Keratinocyte (primary cell): ENCODE measurements at regions not wholly inside any gene's neighbourhood (a gene's known extent, or its start where the extent isn't known, plus 50 kb on each side); places are given as distances from the start of the nearest gene placed in this dataset.

Experiments used
- DNase-seq: peaks from one replicate; pipeline ENCODE4 v3.0.0-alpha.2; 2011; ENCODE audit warnings: low read depth, missing footprints, low spot score
- FAIRE-seq: peaks from 2 replicates; lab custom pipeline; 2011; peaks lifted over from hg19 to GRCh38; lab: Jason Lieb, UNC
- H2AFZ ChIP-seq: 2 replicates; pipeline ENCODE4 v1.6.0; 2012; ENCODE audit warnings: low read length, control low read depth, inconsistent platforms; ENCODE audit not compliant: control insufficient read depth
- H3K27ac ChIP-seq: 2 replicates; pipeline ENCODE4 v1.5.1; 2011; ENCODE audit warnings: low read length; ENCODE audit not compliant: control insufficient read depth, insufficient read depth
- H3K27me3 ChIP-seq: 3 replicates; pipeline ENCODE4 v1.6.0; 2011; ENCODE audit warnings: low read length; ENCODE audit not compliant: control insufficient read depth, insufficient read depth; ENCODE audit errors: extremely low read depth
- H3K36me3 ChIP-seq, 2 experiments: 2 replicates in 1 of 2; 3 replicates in 1 of 2; pipeline ENCODE4 v1.5.1; 2011; ENCODE audit warnings: low read length in 2 of 2, mild to moderate bottlenecking in 1 of 2; ENCODE audit not compliant: control insufficient read depth in 2 of 2, insufficient read depth in 2 of 2; ENCODE audit errors: extremely low read depth in 1 of 2
- H3K4me1 ChIP-seq: 3 replicates; pipeline ENCODE4 v1.5.1; 2011; ENCODE audit warnings: low read length; ENCODE audit not compliant: control insufficient read depth, insufficient read depth; ENCODE audit errors: extremely low read depth
- H3K4me2 ChIP-seq: 3 replicates; pipeline ENCODE4 v1.6.0; 2011; ENCODE audit warnings: low read depth, low read length; ENCODE audit not compliant: control insufficient read depth, insufficient read depth; ENCODE audit errors: extremely low read depth
- H3K4me3 ChIP-seq, 3 experiments: fragments of 200-600 bp in 1 of 3; sonication (generic) in 1 of 3; 2 replicates in 2 of 3; 3 replicates in 1 of 3; pipeline ENCODE4 v1.5.1; 2011 to 2016; ENCODE audit warnings: low read length in 3 of 3, mild to moderate bottlenecking in 3 of 3, control low read depth in 2 of 3, inconsistent platforms in 1 of 3, low read depth in 1 of 3, mixed read lengths in 1 of 3, mixed run types in 1 of 3, moderate library complexity in 1 of 3; ENCODE audit not compliant: control insufficient read depth in 2 of 3, insufficient read depth in 2 of 3; ENCODE audit errors: extremely low read depth in 1 of 3
- H3K79me2 ChIP-seq: 2 replicates; pipeline ENCODE4 v1.6.0; 2012; ENCODE audit warnings: low read length; ENCODE audit not compliant: control insufficient read depth, insufficient read depth
- H3K9ac ChIP-seq: 3 replicates; pipeline ENCODE4 v1.6.0; 2011; ENCODE audit warnings: low read length; ENCODE audit not compliant: control insufficient read depth, insufficient read depth; ENCODE audit errors: extremely low read depth
- H3K9me1 ChIP-seq: 3 replicates; pipeline ENCODE4 v1.6.0; 2011; ENCODE audit warnings: low read length; ENCODE audit not compliant: control insufficient read depth, insufficient read depth; ENCODE audit errors: extremely low read depth
- H3K9me3 ChIP-seq: 2 replicates; pipeline ENCODE4 v1.5.1; 2012; ENCODE audit warnings: low read depth, low read length; ENCODE audit not compliant: control insufficient read depth
- H4K20me1 ChIP-seq: 3 replicates; pipeline ENCODE4 v1.6.0; 2011; ENCODE audit warnings: low read length; ENCODE audit not compliant: control insufficient read depth, insufficient read depth; ENCODE audit errors: extremely low read depth
- EZH2 ChIP-seq: IDR thresholded peaks from one replicate; pipeline ENCODE4 v1.6.1; 2012; ENCODE audit warnings: inconsistent platforms, mild to moderate bottlenecking, low read length, moderate library complexity
- dilution Hi-C: fragments of 300-500 bp; cut with MboI; formaldehyde crosslinking; loops from one replicate; pipeline ENCODE4 v1.7.0; 2020; ENCODE audit warnings: low sequenced_read_pairs; ENCODE audit not compliant: extremely low pct_ligation_motif_present
- TF ChIP-seq, protein P1 (sequence below), 3 experiments: IDR thresholded peaks in 1 of 3; conservative IDR thresholded peaks in 1 of 3; optimal IDR thresholded peaks in 1 of 3; 2 replicates in 2 of 3; 3 replicates in 1 of 3; pipeline versions ENCODE3 to v1.5.1; 2011; ENCODE audit warnings: low read length in 3 of 3, mild to moderate bottlenecking in 3 of 3, moderate library complexity in 2 of 3, control low read depth in 1 of 3, inconsistent platforms in 1 of 3; ENCODE audit not compliant: insufficient read depth in 2 of 3; ENCODE audit errors: extremely low read depth in 1 of 3

DNA sequence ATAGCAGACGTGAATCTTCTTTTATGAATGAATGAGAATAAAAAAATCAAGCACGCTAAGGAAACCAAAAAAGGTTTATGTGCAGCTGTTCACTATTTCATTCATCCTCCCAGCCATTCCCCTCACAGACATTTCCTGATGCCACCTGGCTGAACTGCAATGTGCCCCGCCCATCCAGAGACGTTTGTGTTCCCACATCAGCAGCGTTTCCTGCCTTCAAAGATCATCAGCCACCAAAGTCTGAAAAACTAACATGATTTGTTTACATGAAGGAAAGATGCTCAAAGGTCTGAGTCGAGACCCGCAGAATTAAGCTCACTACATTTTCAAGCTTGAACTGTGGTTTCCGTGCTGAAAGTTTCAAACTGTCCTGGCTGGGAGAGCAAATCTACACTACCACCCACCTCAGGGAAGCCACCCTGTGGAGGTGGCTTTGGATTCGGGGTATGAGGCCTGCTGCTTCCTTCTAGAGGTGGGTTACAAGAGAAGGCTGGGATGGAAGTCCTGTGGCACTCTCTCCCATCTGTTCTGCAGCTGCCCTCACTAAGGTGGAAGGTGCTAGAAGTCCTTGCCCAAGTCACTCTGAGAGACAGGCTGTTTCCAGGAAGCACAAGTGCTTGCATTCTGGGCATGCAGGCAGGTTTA is 201.3 kb upstream of the OSR1 start:
- DNase-seq, result no peak
- H3K9ac ChIP-seq, result no peak overlapping the region
- H3K4me2 ChIP-seq, result no peak overlapping the region
- H2AFZ ChIP-seq, result peak overlapping the region; percentile 4
- no peaks in the 10 kb centered on the region for H3K9me3 ChIP-seq
- no peak overlapping the region for H3K4me3 ChIP-seq
- no peaks in the 10 kb centered on the region for H4K20me1 ChIP-seq
- no peaks in the 10 kb centered on the region for H3K9me1 ChIP-seq
- no peak for TF ChIP-seq EZH2
- TF ChIP-seq, protein P1, sequence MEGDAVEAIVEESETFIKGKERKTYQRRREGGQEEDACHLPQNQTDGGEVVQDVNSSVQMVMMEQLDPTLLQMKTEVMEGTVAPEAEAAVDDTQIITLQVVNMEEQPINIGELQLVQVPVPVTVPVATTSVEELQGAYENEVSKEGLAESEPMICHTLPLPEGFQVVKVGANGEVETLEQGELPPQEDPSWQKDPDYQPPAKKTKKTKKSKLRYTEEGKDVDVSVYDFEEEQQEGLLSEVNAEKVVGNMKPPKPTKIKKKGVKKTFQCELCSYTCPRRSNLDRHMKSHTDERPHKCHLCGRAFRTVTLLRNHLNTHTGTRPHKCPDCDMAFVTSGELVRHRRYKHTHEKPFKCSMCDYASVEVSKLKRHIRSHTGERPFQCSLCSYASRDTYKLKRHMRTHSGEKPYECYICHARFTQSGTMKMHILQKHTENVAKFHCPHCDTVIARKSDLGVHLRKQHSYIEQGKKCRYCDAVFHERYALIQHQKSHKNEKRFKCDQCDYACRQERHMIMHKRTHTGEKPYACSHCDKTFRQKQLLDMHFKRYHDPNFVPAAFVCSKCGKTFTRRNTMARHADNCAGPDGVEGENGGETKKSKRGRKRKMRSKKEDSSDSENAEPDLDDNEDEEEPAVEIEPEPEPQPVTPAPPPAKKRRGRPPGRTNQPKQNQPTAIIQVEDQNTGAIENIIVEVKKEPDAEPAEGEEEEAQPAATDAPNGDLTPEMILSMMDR (optimal IDR thresholded peaks at IDR 0.05 in 1 of 3, IDR thresholded peaks at IDR 0.05 in 1 of 3, conservative IDR thresholded peaks at IDR 0.05 in 1 of 3; ENCODE audit: extremely low read depth in 1 of 3, insufficient read depth in 2 of 3, low read length in 3 of 3), result no peak
- H3K27me3 ChIP-seq, result no peaks in the 10 kb centered on the region
- FAIRE-seq, result no peak
- H3K79me2 ChIP-seq, result no peaks in the 10 kb centered on the region
- peaks cover 2% of the 10 kb centered on the region for H3K4me1 ChIP-seq
- H3K36me3 ChIP-seq, result no peaks in the 10 kb centered on the region
- H3K27ac ChIP-seq, result no peak overlapping the region
- dilution Hi-C loops, result no loop called here

DNA sequence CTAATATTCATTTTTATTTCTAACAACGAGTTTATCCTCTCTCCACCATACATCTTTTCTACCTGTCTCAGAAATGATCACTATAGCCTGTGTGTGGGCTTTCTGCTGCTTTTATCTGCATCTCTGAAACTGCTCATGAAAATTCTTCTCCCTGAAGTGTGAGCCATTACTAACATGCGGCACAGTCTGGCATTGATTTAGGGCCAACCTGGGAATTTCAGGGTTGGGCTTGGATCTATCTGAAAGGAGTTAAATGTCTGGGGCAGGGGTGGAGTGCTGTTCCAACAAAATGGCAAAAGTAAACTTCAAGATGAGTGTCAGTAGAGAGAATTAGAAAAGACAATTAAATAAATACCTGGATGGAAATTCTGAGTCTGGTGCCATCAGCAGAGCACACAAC is 198.2 kb upstream of the OSR1 start:
- no peak for TF ChIP-seq EZH2
- TF ChIP-seq, protein P1 (optimal IDR thresholded peaks at IDR 0.05 in 1 of 3, IDR thresholded peaks at IDR 0.05 in 1 of 3, conservative IDR thresholded peaks at IDR 0.05 in 1 of 3; ENCODE audit: extremely low read depth in 1 of 3, insufficient read depth in 2 of 3, low read length in 3 of 3), result no peak
- no peak overlapping the region for H2AFZ ChIP-seq
- H3K9ac ChIP-seq, result no peak overlapping the region
- H3K79me2 ChIP-seq, result no peaks in the 10 kb centered on the region
- H3K4me3 ChIP-seq, result no peak overlapping the region
- H3K36me3 ChIP-seq, result no peaks in the 10 kb centered on the region
- no peak overlapping the region for H3K4me2 ChIP-seq
- dilution Hi-C loops, result no loop called here
- no peak for FAIRE-seq
- H3K27ac ChIP-seq, result no peak overlapping the region
- H3K9me1 ChIP-seq, result no peaks in the 10 kb centered on the region
- no peak for DNase-seq
- H3K9me3 ChIP-seq, result no peaks in the 10 kb centered on the region
- no peaks in the 10 kb centered on the region for H4K20me1 ChIP-seq
- H3K27me3 ChIP-seq, result no peaks in the 10 kb centered on the region
- H3K4me1 ChIP-seq, result peaks cover 2% of the 10 kb centered on the region
